ENCODE measurements at regions not wholly inside any gene's neighbourhood (a gene's known extent, or its start where the extent isn't known, plus 50 kb on each side); places are given as distances from the start of the nearest gene placed in this dataset.

DNA sequence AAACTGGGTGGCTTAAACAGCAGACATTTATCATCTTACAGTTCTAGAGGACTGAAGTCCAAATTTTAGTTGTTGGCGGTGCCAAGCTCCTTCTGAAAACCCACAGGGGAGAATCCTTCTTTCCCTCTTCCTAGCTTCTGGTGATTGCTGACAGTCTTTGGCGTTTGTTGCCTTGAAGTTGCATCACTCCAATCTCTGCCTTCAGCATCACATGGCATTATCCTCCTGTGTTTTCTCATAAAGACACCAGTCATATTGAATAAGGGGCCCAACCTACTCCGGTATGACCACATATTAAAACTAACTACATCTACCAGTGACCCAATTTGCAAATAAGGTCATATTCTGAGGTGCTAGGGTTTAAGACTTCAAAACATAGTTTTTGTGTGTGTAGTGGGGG lies 472.1 kb upstream of the IGFBP3 start:
- TF ChIP-seq, protein P1, sequence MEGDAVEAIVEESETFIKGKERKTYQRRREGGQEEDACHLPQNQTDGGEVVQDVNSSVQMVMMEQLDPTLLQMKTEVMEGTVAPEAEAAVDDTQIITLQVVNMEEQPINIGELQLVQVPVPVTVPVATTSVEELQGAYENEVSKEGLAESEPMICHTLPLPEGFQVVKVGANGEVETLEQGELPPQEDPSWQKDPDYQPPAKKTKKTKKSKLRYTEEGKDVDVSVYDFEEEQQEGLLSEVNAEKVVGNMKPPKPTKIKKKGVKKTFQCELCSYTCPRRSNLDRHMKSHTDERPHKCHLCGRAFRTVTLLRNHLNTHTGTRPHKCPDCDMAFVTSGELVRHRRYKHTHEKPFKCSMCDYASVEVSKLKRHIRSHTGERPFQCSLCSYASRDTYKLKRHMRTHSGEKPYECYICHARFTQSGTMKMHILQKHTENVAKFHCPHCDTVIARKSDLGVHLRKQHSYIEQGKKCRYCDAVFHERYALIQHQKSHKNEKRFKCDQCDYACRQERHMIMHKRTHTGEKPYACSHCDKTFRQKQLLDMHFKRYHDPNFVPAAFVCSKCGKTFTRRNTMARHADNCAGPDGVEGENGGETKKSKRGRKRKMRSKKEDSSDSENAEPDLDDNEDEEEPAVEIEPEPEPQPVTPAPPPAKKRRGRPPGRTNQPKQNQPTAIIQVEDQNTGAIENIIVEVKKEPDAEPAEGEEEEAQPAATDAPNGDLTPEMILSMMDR (IDR thresholded peaks at IDR 0.05), result no peak
- TF ChIP-seq, protein P2, sequence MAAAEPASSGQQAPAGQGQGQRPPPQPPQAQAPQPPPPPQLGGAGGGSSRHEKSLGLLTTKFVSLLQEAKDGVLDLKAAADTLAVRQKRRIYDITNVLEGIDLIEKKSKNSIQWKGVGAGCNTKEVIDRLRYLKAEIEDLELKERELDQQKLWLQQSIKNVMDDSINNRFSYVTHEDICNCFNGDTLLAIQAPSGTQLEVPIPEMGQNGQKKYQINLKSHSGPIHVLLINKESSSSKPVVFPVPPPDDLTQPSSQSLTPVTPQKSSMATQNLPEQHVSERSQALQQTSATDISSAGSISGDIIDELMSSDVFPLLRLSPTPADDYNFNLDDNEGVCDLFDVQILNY (CRISPR knock-in tag; IDR thresholded peaks at IDR 0.05), result no peak
- TF ChIP-seq SP1 (CRISPR knock-in tag; conservative IDR thresholded peaks at IDR 0.05) (no peak), FOXK1 (CRISPR knock-in tag; IDR thresholded peaks at IDR 0.05) (no peak)
